ENCODE measurements at regions not wholly inside any gene's neighbourhood (a gene's known extent, or its start where the extent isn't known, plus 50 kb on each side); places are given as distances from the start of the nearest gene placed in this dataset.

GRCh38 chr13:94968757-94969086, 256.4 kb upstream of the SOX21 start:
- TF ChIP-seq EZH2phosphoT487 (IDR thresholded peaks at IDR 0.05; ENCODE audit: unreplicated experiment) (no peak), EZH2 (IDR thresholded peaks at IDR 0.05; ENCODE audit: low read depth, unreplicated experiment) (peak; percentile 20), POLR2AphosphoS5 (IDR thresholded peaks at IDR 0.05; ENCODE audit: low read depth) (no peak), CTCF (conservative IDR thresholded peaks at IDR 0.05; ENCODE audit: low read depth in 2 of 2) (no peak), REST (IDR thresholded peaks at IDR 0.05; ENCODE audit: unreplicated experiment) (no peak)
